GM12878 (cell line): ENCODE measurements at regions not wholly inside any gene's neighbourhood (a gene's known extent, or its start where the extent isn't known, plus 50 kb on each side); places are given as distances from the start of the nearest gene placed in this dataset.

Experiments used
- ATF3 ChIP-seq: IDR thresholded peaks from 2 replicates; pipeline ENCODE4 v1.6.1; 2011; ENCODE audit warnings: low read depth, mild to moderate bottlenecking, low read length, moderate library complexity, borderline replicate concordance; ENCODE audit errors: extremely low read depth
- CTCF ChIP-seq, 3 experiments: IDR thresholded peaks in 2 of 3; conservative IDR thresholded peaks in 1 of 3; 2 replicates each; pipeline ENCODE4 v1.5.1; 2011; ENCODE audit warnings: low read depth in 3 of 3, low read length in 3 of 3, mild to moderate bottlenecking in 3 of 3, control low read depth in 2 of 3, moderate library complexity in 2 of 3, inconsistent platforms in 1 of 3, mixed read lengths in 1 of 3; ENCODE audit not compliant: control insufficient read depth in 2 of 3, insufficient read depth in 1 of 3; ENCODE audit errors: extremely low read depth in 1 of 3
- EGR1 ChIP-seq, 2 experiments: IDR thresholded peaks; 1 replicate in 1 of 2; 2 replicates in 1 of 2; pipeline ENCODE4 v1.6.1; 2011 to 2012; ENCODE audit warnings: low read depth in 2 of 2, low read length in 2 of 2, borderline replicate concordance in 1 of 2, mild to moderate bottlenecking in 1 of 2, moderate library complexity in 1 of 2
- EZH2 ChIP-seq: IDR thresholded peaks from 2 replicates; pipeline ENCODE4 v1.6.1; 2012; ENCODE audit warnings: low read depth, mild to moderate bottlenecking, control low read depth, inconsistent platforms, low read length, borderline replicate concordance; ENCODE audit not compliant: control insufficient read depth
- JUNB ChIP-seq: IDR thresholded peaks from 2 replicates; pipeline ENCODE4 v1.6.1; 2016; ENCODE audit warnings: antibody characterized with exemption, mild to moderate bottlenecking
- MAX ChIP-seq: IDR thresholded peaks from 2 replicates; pipeline ENCODE4 v1.6.1; 2012; ENCODE audit warnings: low read depth, low read length, improper control_type of control experiment
- NFYB ChIP-seq: IDR thresholded peaks from 2 replicates; pipeline ENCODE4 v1.6.1; 2011; ENCODE audit warnings: low read depth, mild to moderate bottlenecking, low read length, improper control_type of control experiment, moderate library complexity; ENCODE audit not compliant: insufficient read depth
- POLR2A ChIP-seq: IDR thresholded peaks from 2 replicates; pipeline ENCODE4 v1.6.1; 2011; ENCODE audit warnings: low read depth, mild to moderate bottlenecking, low read length
- POLR2AphosphoS5 ChIP-seq: IDR thresholded peaks from 2 replicates; pipeline ENCODE4 v1.6.1; 2011; ENCODE audit warnings: mild to moderate bottlenecking, low read length, inconsistent platforms
- TARDBP ChIP-seq: IDR thresholded peaks from 2 replicates; pipeline ENCODE4 v1.6.1; 2016; ENCODE audit warnings: borderline replicate concordance
- TCF12 ChIP-seq: IDR thresholded peaks from 2 replicates; pipeline ENCODE4 v1.6.1; 2011; ENCODE audit warnings: low read depth, mild to moderate bottlenecking, low read length
- TCF7 ChIP-seq: IDR thresholded peaks from 2 replicates; pipeline ENCODE4 v1.6.1; 2014; ENCODE audit warnings: antibody characterized with exemption, borderline replicate concordance

- TF ChIP-seq MAX (no peak), POLR2A (no peak), ATF3 (no peak), EZH2 (no peak), CTCF (IDR thresholded peaks at IDR 0.05 in 2 of 3, conservative IDR thresholded peaks at IDR 0.05 in 1 of 3; ENCODE audit: control insufficient read depth in 2 of 3, extremely low read depth in 1 of 3, insufficient read depth in 1 of 3, low read depth in 3 of 3, low read length in 3 of 3) (no peak), NFYB (no peak), TARDBP (no peak), JUNB (no peak), EGR1 (IDR thresholded peaks at IDR 0.05; ENCODE audit: borderline replicate concordance in 1 of 2, low read depth in 2 of 2, low read length in 2 of 2) (no peak), TCF12 (no peak), TCF7 (no peak), POLR2AphosphoS5 (no peak)
Measured at GRCh38 chr9:115627511-115627910, 509.6 kb upstream of the TNC start.
